SK-N-SH treated with all-trans-retinoic acid at 6 μM for 48 hours (cell line): ENCODE measurements at regions not wholly inside any gene's neighbourhood (a gene's known extent, or its start where the extent isn't known, plus 50 kb on each side); places are given as distances from the start of the nearest gene placed in this dataset.

ENCODE experiments used
- ATAC-seq: fragments of 200-7000 bp; cut with Tn5 transposase; 3 replicates; pipeline ENCODE4 v1.9.1; 2020; ENCODE audit warnings: mild to moderate bottlenecking, moderate library complexity
- ARNTL ChIP-seq: fragments of 450-650 bp; formaldehyde crosslinking; IDR thresholded peaks from 2 replicates; pipeline ENCODE4 v1.5.0; 2020; ENCODE audit warnings: low read depth, mild to moderate bottlenecking, moderate library complexity, borderline replicate concordance
- BACH2 ChIP-seq: fragments of 250-450 bp; sonication (Bioruptor Pico); IDR thresholded peaks from 2 replicates; pipeline ENCODE4 v1.9.0; 2021; ENCODE audit warnings: mild to moderate bottlenecking, borderline replicate concordance
- CREB5 ChIP-seq: fragments of 250-450 bp; sonication (Bioruptor Pico); IDR thresholded peaks from 2 replicates; pipeline ENCODE4 v1.5.1; 2020; ENCODE audit warnings: low read depth, mild to moderate bottlenecking, moderate library complexity
- ESRRG ChIP-seq: fragments of 250-450 bp; sonication (Bioruptor Pico); IDR thresholded peaks from 2 replicates; pipeline ENCODE4 v1.6.1; 2021; ENCODE audit warnings: mild to moderate bottlenecking
- GLIS3 ChIP-seq: fragments of 250-450 bp; sonication (Bioruptor Pico); IDR thresholded peaks from 2 replicates; pipeline ENCODE4 v1.5.0; 2020; ENCODE audit warnings: mild to moderate bottlenecking, moderate library complexity
- ISL1 ChIP-seq: fragments of 250-450 bp; sonication (Bioruptor Pico); IDR thresholded peaks from 2 replicates; pipeline ENCODE4 v2.1.2; 2022; ENCODE audit warnings: mild to moderate bottlenecking, moderate library complexity
- POU6F1 ChIP-seq: fragments of 250-450 bp; sonication (Bioruptor Pico); IDR thresholded peaks from 2 replicates; pipeline ENCODE4 v1.8.0; 2021; ENCODE audit warnings: low read depth, mild to moderate bottlenecking, moderate library complexity, borderline replicate concordance
- PPARA ChIP-seq: fragments of 250-450 bp; sonication (Bioruptor Pico); IDR thresholded peaks from 2 replicates; pipeline ENCODE4 v1.5.0; 2020; ENCODE audit warnings: mild to moderate bottlenecking, borderline replicate concordance
- RARB ChIP-seq: fragments of 250-450 bp; sonication (Bioruptor Pico); IDR thresholded peaks from 2 replicates; pipeline ENCODE4 v1.8.0; 2021; ENCODE audit warnings: mild to moderate bottlenecking, moderate library complexity
- SNAI2 ChIP-seq: fragments of 250-450 bp; sonication (Bioruptor Pico); IDR thresholded peaks from 2 replicates; pipeline ENCODE4 v1.5.0; 2020; ENCODE audit warnings: mild to moderate bottlenecking, moderate library complexity
- TCF4 ChIP-seq: fragments of 250-450 bp; sonication (Bioruptor Pico); IDR thresholded peaks from 2 replicates; pipeline ENCODE4 v1.8.0; 2021; ENCODE audit warnings: mild to moderate bottlenecking, moderate library complexity, borderline replicate concordance
- TOX ChIP-seq: fragments of 250-450 bp; sonication (Bioruptor Pico); IDR thresholded peaks from 2 replicates; pipeline ENCODE4 v1.8.0; 2021; ENCODE audit warnings: mild to moderate bottlenecking, moderate library complexity, borderline replicate concordance
- TSHZ2 ChIP-seq: fragments of 250-450 bp; sonication (Bioruptor Pico); IDR thresholded peaks from 2 replicates; pipeline ENCODE4 v1.5.0; 2020; ENCODE audit warnings: mild to moderate bottlenecking, moderate library complexity
- ZC3H10 ChIP-seq: fragments of 250-450 bp; sonication (Bioruptor Pico); IDR thresholded peaks from 2 replicates; pipeline ENCODE4 v1.5.1; 2021; ENCODE audit warnings: mild to moderate bottlenecking, moderate library complexity
- ZFP3 ChIP-seq: fragments of 250-450 bp; sonication (Bioruptor Pico); IDR thresholded peaks from 2 replicates; pipeline ENCODE4 v1.5.0; 2020; ENCODE audit warnings: mild to moderate bottlenecking, moderate library complexity
- ZNF565 ChIP-seq: fragments of 450-650 bp; formaldehyde crosslinking; conservative IDR thresholded peaks from 2 replicates; pipeline ENCODE4 v1.5.0; 2020; ENCODE audit warnings: low read depth, mild to moderate bottlenecking, moderate library complexity
- ZNF70 ChIP-seq: fragments of 450-650 bp; formaldehyde crosslinking; IDR thresholded peaks from 2 replicates; pipeline ENCODE4 v1.5.0; 2020; ENCODE audit warnings: mild to moderate bottlenecking, moderate library complexity
- ZNF8 ChIP-seq: fragments of 450-650 bp; formaldehyde crosslinking; IDR thresholded peaks from 2 replicates; pipeline ENCODE4 v1.5.0; 2020; ENCODE audit warnings: mild to moderate bottlenecking, moderate library complexity
- TF ChIP-seq, protein P1 (sequence below): fragments of 250-450 bp; sonication (Bioruptor Pico); IDR thresholded peaks from 2 replicates; pipeline ENCODE4 v1.5.1; 2021; ENCODE audit warnings: mild to moderate bottlenecking, moderate library complexity

- TF ChIP-seq BACH2 (no peak), PPARA (CRISPR knock-in tag) (no peak), ZNF8 (CRISPR knock-in tag) (no peak), ZNF565 (CRISPR knock-in tag) (no peak), RARB (CRISPR knock-in tag) (no peak), ZC3H10 (CRISPR knock-in tag) (no peak), SNAI2 (CRISPR knock-in tag) (no peak)
- no peak for ATAC-seq
Measured at GRCh38 chr9:85158512-85158911, 489.0 kb downstream of the NTRK2 start.

GRCh38 chr9:85157772-85158171 lies 488.2 kb downstream of the NTRK2 start:
- TF ChIP-seq ISL1 (no peak), POU6F1 (no peak), PPARA (CRISPR knock-in tag) (no peak), BACH2 (no peak), ZNF70 (no peak), GLIS3 (CRISPR knock-in tag) (no peak), TOX (no peak), TCF4 (CRISPR knock-in tag) (peak; percentile 70; the same call in 1 of the 2 replicates), TSHZ2 (peak; percentile 83), ZNF565 (CRISPR knock-in tag) (no peak), ZC3H10 (CRISPR knock-in tag) (no peak), CREB5 (CRISPR knock-in tag) (no peak), ZNF8 (CRISPR knock-in tag) (no peak)
- TF ChIP-seq, protein P1, sequence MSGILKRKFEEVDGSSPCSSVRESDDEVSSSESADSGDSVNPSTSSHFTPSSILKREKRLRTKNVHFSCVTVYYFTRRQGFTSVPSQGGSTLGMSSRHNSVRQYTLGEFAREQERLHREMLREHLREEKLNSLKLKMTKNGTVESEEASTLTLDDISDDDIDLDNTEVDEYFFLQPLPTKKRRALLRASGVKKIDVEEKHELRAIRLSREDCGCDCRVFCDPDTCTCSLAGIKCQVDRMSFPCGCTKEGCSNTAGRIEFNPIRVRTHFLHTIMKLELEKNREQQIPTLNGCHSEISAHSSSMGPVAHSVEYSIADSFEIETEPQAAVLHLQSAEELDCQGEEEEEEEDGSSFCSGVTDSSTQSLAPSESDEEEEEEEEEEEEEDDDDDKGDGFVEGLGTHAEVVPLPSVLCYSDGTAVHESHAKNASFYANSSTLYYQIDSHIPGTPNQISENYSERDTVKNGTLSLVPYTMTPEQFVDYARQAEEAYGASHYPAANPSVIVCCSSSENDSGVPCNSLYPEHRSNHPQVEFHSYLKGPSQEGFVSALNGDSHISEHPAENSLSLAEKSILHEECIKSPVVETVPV (CRISPR knock-in tag): no peak; the same call in 1 of the 2 replicates
- no peak for ATAC-seq

- ATAC-seq: no peak
- TF ChIP-seq ZFP3 (CRISPR knock-in tag): no peak
Measured at GRCh38 chr9:85156652-85157051, 487.1 kb downstream of the NTRK2 start.

GRCh38 chr9:85155352-85155751 lies 485.8 kb downstream of the NTRK2 start:
- ATAC-seq: no peak
- TF ChIP-seq TOX (no peak), SNAI2 (CRISPR knock-in tag) (peak; percentile 89), ISL1 (peak; percentile 89), CREB5 (CRISPR knock-in tag) (0 out of 2 replicates have a peak, but pooled peaks have one; percentile 43), TCF4 (CRISPR knock-in tag) (peak; percentile 93), PPARA (CRISPR knock-in tag) (no peak)

- TF ChIP-seq BACH2: no peak
- TF ChIP-seq TCF4 (CRISPR knock-in tag): no peak
- TF ChIP-seq ZNF565 (CRISPR knock-in tag): no peak
- TF ChIP-seq ZNF70: no peak
- no peak for TF ChIP-seq ESRRG (CRISPR knock-in tag)
- no peak for TF ChIP-seq ARNTL (CRISPR knock-in tag)
- no peak for TF ChIP-seq TOX
- no peak for TF ChIP-seq PPARA (CRISPR knock-in tag)
- TF ChIP-seq, all 23 proteins: peak for 0
- no peak for ATAC-seq
Measured at GRCh38 chr9:85151741-85152140, 482.2 kb downstream of the NTRK2 start.
